K562 (cell line): ENCODE measurements at regions not wholly inside any gene's neighbourhood (a gene's known extent, or its start where the extent isn't known, plus 50 kb on each side); places are given as distances from the start of the nearest gene placed in this dataset.

Source experiments
- ATAC-seq: fragments of 200-7000 bp; cut with Tn5 transposase; 3 replicates; pipeline ENCODE4 v1.9.1; 2020; ENCODE audit warnings: moderate library complexity
- BruUV-seq: library from RNA; stranded (reverse); fragments of 400-500 nt; replicated peaks from 2 replicates; lab custom pipeline; 2021; lab: Mats Ljungman, UMichigan
- CTCF ChIA-PET: fragments of 300-600 bp; formaldehyde crosslinking; extraction: SDS; loops from one replicate; lab custom pipeline; 2021; ENCODE audit warnings: low intra/inter-chr PET ratio; lab: Yijun Ruan, JAX
- POLR2A ChIA-PET: fragments of 300-600, 350-650 bp; sonication (Branson Sonifier 250); formaldehyde crosslinking; extraction: SDS; loops from one replicate; lab custom pipeline; 2021; ENCODE audit warnings: antibody characterized with exemption, inconsistent platforms; lab: Yijun Ruan, JAX
- DNase-seq, 4 experiments: peaks; one replicate each; pipeline versions ENCODE4 v3.0.0 to v3.0.0-alpha.2; 2011 to 2018; ENCODE audit warnings: low spot score in 3 of 4, mixed read lengths in 3 of 4; ENCODE audit errors: extremely low read depth in 1 of 4
- FAIRE-seq: peaks from 2 replicates; lab custom pipeline; 2011; peaks lifted over from hg19 to GRCh38; lab: Jason Lieb, UNC
- H2AFZ ChIP-seq: 2 replicates; pipeline ENCODE4 v1.6.0; 2011; ENCODE audit warnings: low read depth, low read length, control low read depth, inconsistent platforms
- H3K27ac ChIP-seq: fragments of 200-600 bp; 3 replicates; pipeline ENCODE4 v1.8.0; 2011; ENCODE audit warnings: low read depth, mild to moderate bottlenecking, control low read depth, inconsistent platforms, low read length, moderate library complexity, mixed read lengths; ENCODE audit errors: extremely low read depth
- H3K27me3 ChIP-seq, 2 experiments: fragments of 300-600 bp in 1 of 2; 2 replicates in 1 of 2; 3 replicates in 1 of 2; pipeline versions ENCODE4 v1.6.0 to v1.8.0; 2011; ENCODE audit warnings: inconsistent platforms in 2 of 2, low read length in 2 of 2, mild to moderate bottlenecking in 1 of 2, mixed read lengths in 1 of 2, moderate library complexity in 1 of 2; ENCODE audit not compliant: control insufficient read depth in 2 of 2, insufficient read depth in 2 of 2
- H3K36me3 ChIP-seq: fragments of 300-600 bp; 3 replicates; pipeline ENCODE4 v1.8.0; 2011; ENCODE audit warnings: mild to moderate bottlenecking, low read length, inconsistent platforms; ENCODE audit not compliant: control insufficient read depth, insufficient read depth
- H3K4me1 ChIP-seq, 2 experiments: fragments of 200-600 bp in 1 of 2; replicated peaks in 1 of 2; 2 replicates in 1 of 2; 3 replicates in 1 of 2; pipeline versions ENCODE4 v1.5.1 to v1.8.0; 2011; ENCODE audit warnings: inconsistent platforms in 2 of 2, low read length in 2 of 2, mild to moderate bottlenecking in 1 of 2, mixed read lengths in 1 of 2, moderate library complexity in 1 of 2; ENCODE audit not compliant: control insufficient read depth in 2 of 2, insufficient read depth in 2 of 2
- H3K4me2 ChIP-seq: 2 replicates; pipeline ENCODE4 v1.6.1; 2011; ENCODE audit warnings: low read length, control low read depth, inconsistent platforms, mixed read lengths; ENCODE audit not compliant: insufficient read depth
- H3K4me3 ChIP-seq: fragments of 200-600 bp; sonication (generic), shearing (Covaris generic); 2 replicates; pipeline ENCODE4 v1.5.1; 2016; ENCODE audit warnings: control low read depth, inconsistent platforms
- H3K79me2 ChIP-seq: fragments of 200-600 bp; 3 replicates; pipeline ENCODE4 v1.8.0; 2011; ENCODE audit warnings: low read length, inconsistent platforms; ENCODE audit not compliant: control insufficient read depth, insufficient read depth
- H3K9ac ChIP-seq, 2 experiments: 2 replicates each; pipeline versions ENCODE4 v1.6.0 to v1.6.1; 2011; ENCODE audit warnings: low read depth in 2 of 2, low read length in 2 of 2, control low read depth in 1 of 2, inconsistent platforms in 1 of 2, mild to moderate bottlenecking in 1 of 2, mixed read lengths in 1 of 2; ENCODE audit not compliant: insufficient read depth in 1 of 2
- H3K9me1 ChIP-seq: one replicate; pipeline ENCODE4 v1.6.0; 2011; ENCODE audit warnings: inconsistent platforms, mild to moderate bottlenecking, low read length, moderate library complexity; ENCODE audit not compliant: control insufficient read depth, insufficient read depth
- H3K9me3 ChIP-seq: replicated peaks from 2 replicates; pipeline ENCODE4 v1.5.1; 2011; ENCODE audit warnings: low read depth, low read length, inconsistent platforms; ENCODE audit not compliant: control insufficient read depth, insufficient read depth
- H4K20me1 ChIP-seq: replicated peaks from 2 replicates; pipeline ENCODE4 v1.6.1; 2011; ENCODE audit warnings: low read length, inconsistent platforms, mixed read lengths; ENCODE audit not compliant: control insufficient read depth, insufficient read depth
- BCLAF1 ChIP-seq, 2 experiments: fragments of 450-650 bp in 1 of 2; IDR thresholded peaks; 2 replicates each; pipeline ENCODE4 v1.6.1; 2011 to 2017; ENCODE audit warnings: low read depth in 2 of 2, antibody characterized with exemption in 1 of 2, borderline replicate concordance in 1 of 2, low read length in 1 of 2, mild to moderate bottlenecking in 1 of 2, mixed read lengths in 1 of 2; ENCODE audit not compliant: control insufficient read depth in 1 of 2
- ELF4 ChIP-seq: fragments of 450-650 bp; formaldehyde crosslinking; IDR thresholded peaks from 2 replicates; pipeline ENCODE4 v1.4.0; 2022; ENCODE audit warnings: missing genetic modification characterization
- ESRRB ChIP-seq: fragments of 250-450 bp; sonication (Bioruptor Pico); IDR thresholded peaks from 2 replicates; pipeline ENCODE4 v1.5.0; 2020; ENCODE audit warnings: mild to moderate bottlenecking, moderate library complexity, borderline replicate concordance
- NELFE ChIP-seq: IDR thresholded peaks from 2 replicates; pipeline ENCODE4 v1.6.1; 2011; ENCODE audit warnings: mild to moderate bottlenecking; ENCODE audit not compliant: insufficient read depth, insufficient read length
- NFXL1 ChIP-seq: fragments of 450-650 bp; formaldehyde crosslinking; IDR thresholded peaks from 2 replicates; pipeline ENCODE4 v1.4.0; 2021; ENCODE audit warnings: mild to moderate bottlenecking
- NRF1 ChIP-seq, 2 experiments: fragments of 450-650 bp; IDR thresholded peaks in 1 of 2; conservative IDR thresholded peaks in 1 of 2; 2 replicates each; pipeline ENCODE4 v1.6.1; 2014; ENCODE audit warnings: mild to moderate bottlenecking in 2 of 2
- OTX1 ChIP-seq: fragments of 450-650 bp; formaldehyde crosslinking; IDR thresholded peaks from 2 replicates; pipeline ENCODE4 v1.4.0; 2022; ENCODE audit warnings: mild to moderate bottlenecking
- PBX2 ChIP-seq, 2 experiments: IDR thresholded peaks in 1 of 2; conservative IDR thresholded peaks in 1 of 2; 2 replicates each; pipeline ENCODE4 v1.6.1; 2016; ENCODE audit warnings: low read depth in 2 of 2, mild to moderate bottlenecking in 1 of 2, missing compliant biosample characterization in 1 of 2, missing genetic modification characterization in 1 of 2, moderate library complexity in 1 of 2
- POLR2AphosphoS2 ChIP-seq: IDR thresholded peaks from 2 replicates; pipeline ENCODE4 v1.6.1; 2012; ENCODE audit warnings: low read length, improper control_type of control experiment
- SMAD4 ChIP-seq: fragments of 250-450 bp; sonication (Bioruptor Pico); conservative IDR thresholded peaks from 2 replicates; pipeline ENCODE4 v1.8.0; 2021; ENCODE audit warnings: inconsistent platforms, mild to moderate bottlenecking, moderate library complexity
- SMARCA5 ChIP-seq: fragments of 450-650 bp; IDR thresholded peaks from 2 replicates; pipeline ENCODE4 v1.6.1; 2016
- TOE1 ChIP-seq, 2 experiments: fragments of 450-650 bp in 1 of 2; sonication (generic) in 1 of 2; formaldehyde crosslinking in 1 of 2; IDR thresholded peaks; 2 replicates each; pipeline versions ENCODE4 v1.7.1 to v1.8.0; 2016 to 2022; ENCODE audit warnings: borderline replicate concordance in 2 of 2, mild to moderate bottlenecking in 2 of 2, antibody characterized with exemption in 1 of 2, inconsistent platforms in 1 of 2, low read depth in 1 of 2, missing genetic modification reagents in 1 of 2, moderate library complexity in 1 of 2
- VEZF1 ChIP-seq: fragments of 200-800 bp; sonication (Bioruptor generic); IDR thresholded peaks from 2 replicates; pipeline ENCODE4 v1.6.1; 2017; ENCODE audit warnings: missing genetic modification characterization, missing compliant biosample characterization
- ZBTB8A ChIP-seq: fragments of 450-650 bp; IDR thresholded peaks from 2 replicates; pipeline ENCODE4 v1.6.1; 2018; ENCODE audit warnings: mild to moderate bottlenecking, moderate library complexity; ENCODE audit not compliant: partially characterized antibody
- ZKSCAN3 ChIP-seq: fragments of 250-450 bp; sonication (Bioruptor Pico); IDR thresholded peaks from 2 replicates; pipeline ENCODE4 v1.4.0; 2020
- ZNF140 ChIP-seq: fragments of 250-450 bp; sonication (Bioruptor Pico); IDR thresholded peaks from 2 replicates; pipeline ENCODE4 v1.8.0; 2021; ENCODE audit warnings: moderate library complexity, mild to moderate bottlenecking, inconsistent platforms
- WGBS: fragments of 100-300 bp; shearing (Covaris generic); methylation state at CpG from one replicate; pipeline ENCODE4 v1.1.6; 2016; ENCODE audit warnings: low coverage, mixed read lengths; ENCODE audit not compliant: insufficient coverage; ENCODE audit errors: missing lambda C conversion rate; 5-methylcytosine and 5-hydroxymethylcytosine counted together
- in situ Hi-C: fragments of 300-500 bp; cut with MboI; formaldehyde crosslinking; loops from 4 replicates; pipeline ENCODE4 v1.15.0; 2018; ENCODE audit warnings: inconsistent platforms, mixed read lengths
- intact Hi-C: fragments of 100-400 bp; cut with micrococcal nuclease; formaldehyde crosslinking; loops from 2 replicates; pipeline ENCODE4 v1.14.2; 2022

- Histone ChIP-seq H3K9me1 (no peaks in the 10 kb centered on the region), H2AFZ (no peak overlapping the region), H3K36me3 (no peaks in the 10 kb centered on the region), H4K20me1 (no peaks in the 10 kb centered on the region), H3K4me3 (no peak overlapping the region), H3K27ac (no peak overlapping the region), H3K27me3 (peaks cover 7 to 12% of the 10 kb centered on the region in 2 experiments; a peak in 3 of 5 replicates), H3K4me2 (no peak overlapping the region), H3K4me1 (no peaks in the 10 kb centered on the region), H3K79me2 (no peaks in the 10 kb centered on the region), H3K9ac (no peak overlapping the region), H3K9me3 (no peaks in the 10 kb centered on the region)
- no peak for DNase-seq
- CTCF ChIA-PET, result no interaction called here
- POLR2A ChIA-PET, result no interaction called here
- ATAC-seq, result no peak
- no TSS peak for BruUV-seq
- intact Hi-C loops, result no loop called here
- FAIRE-seq, result no peak
- 0% methylated on average over 10 of the region's 11 CpGs for WGBS
- in situ Hi-C loops, result no loop called here
- no peak for TF ChIP-seq TOE1 (IDR thresholded peaks at IDR 0.05; ENCODE audit: borderline replicate concordance)
- no peak for TF ChIP-seq TOE1 (CRISPR knock-in tag; IDR thresholded peaks at IDR 0.05; ENCODE audit: borderline replicate concordance, low read depth)
- TF ChIP-seq OTX1 (CRISPR knock-in tag), result no peak
- TF ChIP-seq PBX2 (CRISPR knock-in tag; IDR thresholded peaks at IDR 0.05; ENCODE audit: low read depth), result no peak
- no peak for TF ChIP-seq PBX2 (tag; conservative IDR thresholded peaks at IDR 0.05; ENCODE audit: low read depth)
- no peak for TF ChIP-seq ZKSCAN3
- no peak for TF ChIP-seq ZNF140 (CRISPR knock-in tag)
- no peak for TF ChIP-seq ELF4 (CRISPR knock-in tag)
- no peak for TF ChIP-seq ESRRB (CRISPR knock-in tag)
- TF ChIP-seq NFXL1, result no peak
- TF ChIP-seq SMARCA5, result no peak
- TF ChIP-seq ZBTB8A, result no peak
- no peak for TF ChIP-seq POLR2AphosphoS2
- TF ChIP-seq NELFE, result no peak
- no peak for TF ChIP-seq NRF1 (conservative IDR thresholded peaks at IDR 0.05 in 1 of 2, IDR thresholded peaks at IDR 0.05 in 1 of 2)
- TF ChIP-seq SMAD4 (CRISPR knock-in tag), result no peak
- TF ChIP-seq BCLAF1 (IDR thresholded peaks at IDR 0.05; ENCODE audit: borderline replicate concordance in 1 of 2, control insufficient read depth in 1 of 2, low read depth in 2 of 2, low read length in 1 of 2), result no peak
- TF ChIP-seq VEZF1 (CRISPR knock-in tag), result no peak
These were observed 819.2 kb upstream of the EEF2KMT start for GRCh38 chr16:5916711-5917191.
